ENCODE measurements at regions not wholly inside any gene's neighbourhood (a gene's known extent, or its start where the extent isn't known, plus 50 kb on each side); places are given as distances from the start of the nearest gene placed in this dataset.

- Histone ChIP-seq H3K4me1 (no peaks in the 10 kb centered on the region), H3K4me3 (no peak overlapping the region), H3K9me3 (no peaks in the 10 kb centered on the region), H3K27ac (peak overlapping the region in 1 of 2 donors; percentile 32), H3K27me3 (no peaks in the 10 kb centered on the region), H3K36me3 (no peaks in the 10 kb centered on the region)
- DNase-seq (ENCODE audit: low spot score in 2 of 2) = no peak
- TF ChIP-seq POLR2A (IDR thresholded peaks at IDR 0.05) = no peak
- intact Hi-C loops (cut with DNase I; ENCODE audit: low total_unique reads) = no loop called here
Observed at GRCh38 chr4:17276776-17277175, 235.1 kb downstream of the QDPR start.

- Histone ChIP-seq H3K9me3 (no peaks in the 10 kb centered on the region), H3K36me3 (no peaks in the 10 kb centered on the region), H3K27me3 (no peaks in the 10 kb centered on the region), H3K4me1 (no peaks in the 10 kb centered on the region), H3K4me3 (no peak overlapping the region), H3K27ac (no peak overlapping the region)
- no peak for DNase-seq (ENCODE audit: low spot score in 2 of 2)
- intact Hi-C loops (cut with DNase I; ENCODE audit: low total_unique reads) = no loop called here
- no peak for TF ChIP-seq CTCF (IDR thresholded peaks at IDR 0.05)
- TF ChIP-seq POLR2A (IDR thresholded peaks at IDR 0.05) = no peak
- no peak for TF ChIP-seq POLR2AphosphoS5 (IDR thresholded peaks at IDR 0.05)
Observed at GRCh38 chr4:17275836-17276235, 236.1 kb downstream of the QDPR start.

GRCh38 chr4:17273047-17273446 lies 238.8 kb downstream of the QDPR start:
- no peak for DNase-seq (ENCODE audit: low spot score in 2 of 2)
- no peak for TF ChIP-seq CTCF (IDR thresholded peaks at IDR 0.05)
- peak in 1 of 3 donors; percentile 23 for TF ChIP-seq POLR2AphosphoS5 (IDR thresholded peaks at IDR 0.05)
- no peak overlapping the region for H3K27ac ChIP-seq
- intact Hi-C loops (cut with DNase I; ENCODE audit: low total_unique reads) = no loop called here
- no peaks in the 10 kb centered on the region for H3K36me3 ChIP-seq
- no peaks in the 10 kb centered on the region for H3K4me1 ChIP-seq
- no peaks in the 10 kb centered on the region for H3K9me3 ChIP-seq
- H3K27me3 ChIP-seq = no peaks in the 10 kb centered on the region
- H3K4me3 ChIP-seq = no peak overlapping the region

GRCh38 chr4:17272154-17272553 lies 239.7 kb downstream of the QDPR start:
- no peaks in the 10 kb centered on the region for H3K27me3 ChIP-seq
- H3K36me3 ChIP-seq = no peaks in the 10 kb centered on the region
- intact Hi-C loops (cut with DNase I; ENCODE audit: low total_unique reads) = no loop called here
- no peak overlapping the region for H3K4me3 ChIP-seq
- H3K4me1 ChIP-seq = no peaks in the 10 kb centered on the region
- TF ChIP-seq CTCF (IDR thresholded peaks at IDR 0.05) (no peak), POLR2AphosphoS5 (IDR thresholded peaks at IDR 0.05) (no peak), POLR2A (IDR thresholded peaks at IDR 0.05) (no peak)
- DNase-seq (ENCODE audit: low spot score in 2 of 2) = no peak
- no peaks in the 10 kb centered on the region for H3K9me3 ChIP-seq
- H3K27ac ChIP-seq = no peak overlapping the region

GRCh38 chr4:17265653-17266052 lies 246.2 kb downstream of the QDPR start:
- no peaks in the 10 kb centered on the region for H3K27me3 ChIP-seq
- H3K27ac ChIP-seq = no peak overlapping the region
- TF ChIP-seq POLR2AphosphoS5 (IDR thresholded peaks at IDR 0.05) (no peak), POLR2A (IDR thresholded peaks at IDR 0.05) (no peak), CTCF (IDR thresholded peaks at IDR 0.05) (no peak)
- no peaks in the 10 kb centered on the region for H3K4me1 ChIP-seq
- H3K36me3 ChIP-seq = no peaks in the 10 kb centered on the region
- no peak overlapping the region for H3K4me3 ChIP-seq
- intact Hi-C loops (cut with DNase I; ENCODE audit: low total_unique reads) = no loop called here
- H3K9me3 ChIP-seq = no peaks in the 10 kb centered on the region
- no peak for DNase-seq (ENCODE audit: low spot score in 2 of 2)

GRCh38 chr4:17265139-17265538 lies 246.8 kb downstream of the QDPR start:
- no peak for TF ChIP-seq POLR2A (IDR thresholded peaks at IDR 0.05)
- no peak for TF ChIP-seq POLR2AphosphoS5 (IDR thresholded peaks at IDR 0.05)
- TF ChIP-seq CTCF (IDR thresholded peaks at IDR 0.05) = no peak
- intact Hi-C loops (cut with DNase I; ENCODE audit: low total_unique reads) = no loop called here
- no peak for DNase-seq (ENCODE audit: low spot score in 2 of 2)

More at GRCh38 chr4:17265139-17265538, 246.8 kb downstream of the QDPR start:
- Histone ChIP-seq H3K9me3 (no peaks in the 10 kb centered on the region), H3K36me3 (no peaks in the 10 kb centered on the region), H3K27me3 (no peaks in the 10 kb centered on the region), H3K27ac (no peak overlapping the region), H3K4me1 (no peaks in the 10 kb centered on the region), H3K4me3 (no peak overlapping the region)

Data from breast epithelium (tissue), 4 donors.